RWPE1 (cell line): ENCODE measurements at regions not wholly inside any gene's neighbourhood (a gene's known extent, or its start where the extent isn't known, plus 50 kb on each side); places are given as distances from the start of the nearest gene placed in this dataset.

ENCODE experiments used
- CTCF ChIA-PET: fragments of 350-600 bp; sonication (Branson Sonifier 250); formaldehyde crosslinking; extraction: SDS; loops from one replicate; lab custom pipeline; 2021; lab: Yijun Ruan, JAX
- POLR2A ChIA-PET: fragments of 400-600 bp; formaldehyde crosslinking; extraction: SDS; loops from one replicate; lab custom pipeline; 2020; ENCODE audit warnings: antibody characterized with exemption; ENCODE audit not compliant: low non-redundant PET; lab: Yijun Ruan, JAX
- DNase-seq: peaks from one replicate; pipeline ENCODE4 v3.0.0; 2012; ENCODE audit warnings: low spot score
- H3K27ac ChIP-seq: fragments of 450-650 bp; 2 replicates; pipeline ENCODE4 v1.5.1; 2017
- CTCF ChIP-seq: fragments of 450-650 bp; conservative IDR thresholded peaks from 2 replicates; pipeline ENCODE4 v1.5.1; 2017; ENCODE audit warnings: low read depth, mild to moderate bottlenecking

GRCh38 chr13:99027661-99028425 lies 50.0 kb upstream of the DOCK9 start:
- CTCF ChIA-PET: interaction anchor here (0.6 kb wide), 1 partner anchor 110 kb away, joined by 4 read pairs; no protein-coding TSS in a partner anchor
- POLR2A ChIA-PET: no interaction called here
- no peak for TF ChIP-seq CTCF

GRCh38 chr13:99028890-99029289 lies 51.0 kb upstream of the DOCK9 start:
- CTCF ChIA-PET: interaction anchor here (0.6 kb wide), 2 partner anchors 71 to 242 kb away, joined by 3 read pairs; no protein-coding TSS in a partner anchor
- DNase-seq: no peak
- TF ChIP-seq CTCF: no peak
- POLR2A ChIA-PET: no interaction called here
- no peak overlapping the region for H3K27ac ChIP-seq

More at GRCh38 chr13:99027661-99028425, 50.0 kb upstream of the DOCK9 start:
- DNase-seq: no peak
- no peak overlapping the region for H3K27ac ChIP-seq

GRCh38 chr13:99029576-99029975 lies 51.7 kb upstream of the DOCK9 start:
- TF ChIP-seq CTCF: no peak
- POLR2A ChIA-PET: no interaction called here
- H3K27ac ChIP-seq: no peak overlapping the region
- CTCF ChIA-PET: interaction anchor here (0.6 kb wide), 1 partner anchor 241 kb away, joined by 3 read pairs; no protein-coding TSS in a partner anchor
- DNase-seq: no peak

GRCh38 chr13:99030326-99030725 lies 52.5 kb upstream of the DOCK9 start:
- no peak for DNase-seq
- ChIA-PET CTCF (no interaction called here), POLR2A (no interaction called here)
- no peak overlapping the region for H3K27ac ChIP-seq
- no peak for TF ChIP-seq CTCF

- TF ChIP-seq CTCF: no peak
- peak; percentile 51 for DNase-seq
- CTCF ChIA-PET: interaction anchor here (0.6 kb wide), 2 partner anchors 157 to 193 kb away, joined by 3 to 5 read pairs; no protein-coding TSS in a partner anchor
- H3K27ac ChIP-seq: no peak overlapping the region; the same call in 1 of the 2 replicates
- POLR2A ChIA-PET: no interaction called here
Measured at GRCh38 chr13:99031832-99032231, 54.0 kb upstream of the DOCK9 start.

- DNase-seq: peak; percentile 41
- no peak overlapping the region for H3K27ac ChIP-seq
- CTCF ChIA-PET: interaction anchor here (0.6 to 1.3 kb wide), 4 partner anchors 61 to 167 kb away, joined by 3 read pairs; no protein-coding TSS in a partner anchor
- POLR2A ChIA-PET: no interaction called here
- peak; percentile 62 for TF ChIP-seq CTCF
Measured at GRCh38 chr13:99033814-99034213, 56.0 kb upstream of the DOCK9 start.
